ENCODE measurements at regions not wholly inside any gene's neighbourhood (a gene's known extent, or its start where the extent isn't known, plus 50 kb on each side); places are given as distances from the start of the nearest gene placed in this dataset.

GRCh38 chr2:134132490-134132857, 121.4 kb upstream of the MGAT5 start (continued):
- no peak for TF ChIP-seq VEZF1 (CRISPR knock-in tag; IDR thresholded peaks at IDR 0.05)
- TF ChIP-seq GATAD2A (IDR thresholded peaks at IDR 0.05), result no peak
- TF ChIP-seq ARID3B (CRISPR knock-in tag; IDR thresholded peaks at IDR 0.05; ENCODE audit: borderline replicate concordance), result no peak
- TF ChIP-seq RERE (CRISPR knock-in tag; IDR thresholded peaks at IDR 0.05; ENCODE audit: borderline replicate concordance), result no peak
- TF ChIP-seq HINFP (tag; conservative IDR thresholded peaks at IDR 0.05; ENCODE audit: low read depth), result no peak
- TF ChIP-seq SMAD4 (CRISPR knock-in tag; conservative IDR thresholded peaks at IDR 0.05), result peak; percentile 83
- no peak for TF ChIP-seq ZNF76 (CRISPR knock-in tag; IDR thresholded peaks at IDR 0.05; ENCODE audit: borderline replicate concordance)
- TF ChIP-seq TFAM (CRISPR knock-in tag; conservative IDR thresholded peaks at IDR 0.05), result no peak
- TF ChIP-seq ZNF197 (CRISPR knock-in tag; IDR thresholded peaks at IDR 0.05; ENCODE audit: low read depth), result no peak
- TF ChIP-seq NR1H2 (CRISPR knock-in tag; IDR thresholded peaks at IDR 0.05), result no peak
- TF ChIP-seq ZBTB7A (IDR thresholded peaks at IDR 0.05; ENCODE audit: borderline replicate concordance, control insufficient read depth, low read depth, low read length), result no peak
- no peak for TF ChIP-seq KLF16 (IDR thresholded peaks at IDR 0.05)
- no peak for TF ChIP-seq IRF2 (CRISPR knock-in tag; IDR thresholded peaks at IDR 0.05)
- no peak for TF ChIP-seq RBFOX2 (IDR thresholded peaks at IDR 0.05; ENCODE audit: low read depth, low read length)
- no peak for TF ChIP-seq RBBP5 (IDR thresholded peaks at IDR 0.05; ENCODE audit: borderline replicate concordance, insufficient read depth, low read length, poor library complexity, severe bottlenecking)
- TF ChIP-seq SLC30A9 (CRISPR knock-in tag; IDR thresholded peaks at IDR 0.05), result no peak
- peak; percentile 78; the same call in 1 of the 2 replicates for TF ChIP-seq TOE1 (IDR thresholded peaks at IDR 0.05; ENCODE audit: borderline replicate concordance)
- no peak for TF ChIP-seq TOE1 (CRISPR knock-in tag; IDR thresholded peaks at IDR 0.05; ENCODE audit: borderline replicate concordance, low read depth)
- no peak for TF ChIP-seq RBM39 (optimal IDR thresholded peaks at IDR 0.05; ENCODE audit: low read depth, low read length)
- TF ChIP-seq FOXP1 (CRISPR knock-in tag; IDR thresholded peaks at IDR 0.05), result peak; percentile 62; the same call in 1 of the 2 replicates
